HepG2 (cell line): ENCODE measurements at regions not wholly inside any gene's neighbourhood (a gene's known extent, or its start where the extent isn't known, plus 50 kb on each side); places are given as distances from the start of the nearest gene placed in this dataset.

Source experiments
- ATAC-seq: fragments of 200-7000 bp; cut with Tn5 transposase; 3 replicates; pipeline ENCODE4 v1.9.1; 2020; ENCODE audit warnings: mild to moderate bottlenecking, moderate library complexity
- BruUV-seq: library from RNA; stranded (reverse); fragments of 400-500 nt; replicated peaks from 2 replicates; lab custom pipeline; 2021; lab: Mats Ljungman, UMichigan
- CTCF ChIA-PET: fragments of 300-600 bp; formaldehyde crosslinking; extraction: SDS; loops from one replicate; lab custom pipeline; 2021; ENCODE audit warnings: low total read pairs, inconsistent platforms, low intra/inter-chr PET ratio; lab: Yijun Ruan, JAX
- POLR2A ChIA-PET: fragments of 350-600 bp; sonication (Branson Sonifier 250); formaldehyde crosslinking; loops from one replicate; lab custom pipeline; 2020; ENCODE audit warnings: antibody characterized with exemption, inconsistent platforms; lab: Yijun Ruan, JAX
- DNase-seq: peaks from one replicate; pipeline ENCODE4 v3.0.0-alpha.2; 2015; ENCODE audit warnings: low spot score
- FAIRE-seq: peaks from 3 replicates; lab custom pipeline; 2011; peaks lifted over from hg19 to GRCh38; lab: Jason Lieb, UNC
- H2AFZ ChIP-seq: one replicate; pipeline ENCODE4 v1.6.1; 2011; ENCODE audit warnings: low read length, inconsistent platforms
- H3K27ac ChIP-seq: fragments of 300-600 bp; 3 replicates; pipeline ENCODE4 v1.8.0; 2011; ENCODE audit warnings: mixed run types, mild to moderate bottlenecking, mixed read lengths, low read length, inconsistent platforms; ENCODE audit not compliant: insufficient read depth; ENCODE audit errors: extremely low read length
- H3K27me3 ChIP-seq, 2 experiments: fragments of 200-600 bp in 1 of 2; 2 replicates in 1 of 2; 3 replicates in 1 of 2; pipeline versions ENCODE4 v1.6.0 to v1.8.0; 2011; ENCODE audit warnings: low read length in 2 of 2, mild to moderate bottlenecking in 2 of 2, moderate library complexity in 2 of 2, inconsistent platforms in 1 of 2; ENCODE audit not compliant: insufficient read depth in 2 of 2, control insufficient read depth in 1 of 2
- H3K36me3 ChIP-seq, 2 experiments: fragments of 200-600 bp in 1 of 2; replicated peaks in 1 of 2; 2 replicates in 1 of 2; 3 replicates in 1 of 2; pipeline versions ENCODE4 v1.5.1 to v1.8.0; 2011; ENCODE audit warnings: low read length in 2 of 2, inconsistent platforms in 1 of 2; ENCODE audit not compliant: insufficient read depth in 2 of 2, control insufficient read depth in 1 of 2
- H3K4me1 ChIP-seq: 2 replicates; pipeline ENCODE4 v1.5.1; 2012; ENCODE audit warnings: low read length, inconsistent platforms; ENCODE audit not compliant: insufficient read depth
- H3K4me2 ChIP-seq: 2 replicates; pipeline ENCODE4 v1.6.0; 2011; ENCODE audit warnings: low read depth, low read length, inconsistent platforms
- H3K4me3 ChIP-seq, 3 experiments: fragments of 200-600 bp in 1 of 3; sonication (generic), shearing (Covaris generic) in 1 of 3; replicated peaks in 1 of 3; 2 replicates each; pipeline ENCODE4 v1.5.1; 2011 to 2016; ENCODE audit warnings: low read length in 3 of 3, inconsistent platforms in 2 of 3, low read depth in 2 of 3, mild to moderate bottlenecking in 2 of 3, control low read depth in 1 of 3, mixed read lengths in 1 of 3; ENCODE audit not compliant: insufficient read depth in 1 of 3
- H3K79me2 ChIP-seq: one replicate; pipeline ENCODE4 v1.6.1; 2011; ENCODE audit warnings: low read length, inconsistent platforms; ENCODE audit not compliant: insufficient read depth
- H3K9ac ChIP-seq: 2 replicates; pipeline ENCODE4 v1.6.0; 2011; ENCODE audit warnings: mild to moderate bottlenecking, low read depth, low read length, inconsistent platforms; ENCODE audit not compliant: insufficient read depth
- H3K9me3 ChIP-seq: 2 replicates; pipeline ENCODE4 v1.5.1; 2012; ENCODE audit warnings: mild to moderate bottlenecking, low read length
- H4K20me1 ChIP-seq: 2 replicates; pipeline ENCODE4 v1.6.0; 2011; ENCODE audit warnings: inconsistent platforms, mild to moderate bottlenecking, low read length, moderate library complexity; ENCODE audit not compliant: insufficient read depth
- ARID4A ChIP-seq: sonication (generic); formaldehyde crosslinking; IDR thresholded peaks from 2 replicates; pipeline ENCODE4 v1.5.0; 2020; ENCODE audit warnings: mild to moderate bottlenecking, missing genetic modification reagents, borderline replicate concordance
- CHCHD3 ChIP-seq: sonication (generic); formaldehyde crosslinking; IDR thresholded peaks from 2 replicates; pipeline ENCODE4 v1.8.0; 2022; ENCODE audit warnings: mild to moderate bottlenecking, missing genetic modification reagents, moderate library complexity
- KLF13 ChIP-seq: sonication (generic); formaldehyde crosslinking; IDR thresholded peaks from 2 replicates; pipeline ENCODE4 v1.4.0; 2020; ENCODE audit warnings: mild to moderate bottlenecking, missing genetic modification reagents
- PCBP2 ChIP-seq: fragments of 200-400 bp; formaldehyde crosslinking; optimal IDR thresholded peaks from 2 replicates; pipeline ENCODE3; 2018; ENCODE audit warnings: low read length, low read depth; ENCODE audit not compliant: poor library complexity, severe bottlenecking
- XBP1 ChIP-seq: sonication (generic); formaldehyde crosslinking; IDR thresholded peaks from 2 replicates; pipeline ENCODE4 v1.5.0; 2020; ENCODE audit warnings: missing genetic modification reagents
- ZBTB37 ChIP-seq: sonication (generic); formaldehyde crosslinking; IDR thresholded peaks from 2 replicates; pipeline ENCODE4 v1.4.0; 2020; ENCODE audit warnings: mild to moderate bottlenecking, missing genetic modification reagents
- ZBTB8A ChIP-seq: sonication (generic); formaldehyde crosslinking; IDR thresholded peaks from 2 replicates; pipeline ENCODE4 v1.4.0; 2020; ENCODE audit warnings: mild to moderate bottlenecking, low read depth, missing genetic modification reagents, borderline replicate concordance
- ZNF615 ChIP-seq: sonication (generic); formaldehyde crosslinking; IDR thresholded peaks from 2 replicates; pipeline ENCODE4 v1.5.0; 2020; ENCODE audit warnings: mild to moderate bottlenecking, missing genetic modification reagents, borderline replicate concordance
- ZNF747 ChIP-seq: sonication (generic); formaldehyde crosslinking; IDR thresholded peaks from 2 replicates; pipeline ENCODE4 v1.8.1; 2023; ENCODE audit warnings: missing genetic modification reagents, mild to moderate bottlenecking, borderline replicate concordance
- ZNF75D ChIP-seq: sonication (generic); formaldehyde crosslinking; IDR thresholded peaks from 2 replicates; pipeline ENCODE4 v1.8.1; 2023; ENCODE audit warnings: missing genetic modification reagents, mild to moderate bottlenecking, borderline replicate concordance
- WGBS: methylation state at CpG from one replicate; pipeline ENCODE4 v1.1.6; 2017; ENCODE audit warnings: low lambda C conversion rate; 5-methylcytosine and 5-hydroxymethylcytosine counted together
- in situ Hi-C: cut with HindIII; loops from 2 replicates; pipeline ENCODE4 v1.10.0; 2017; ENCODE audit warnings: low pct_unique_long_range_greater_than_20kb; ENCODE audit not compliant: extremely low pct_ligation_motif_present
- intact Hi-C: fragments of 100-400 bp; cut with micrococcal nuclease; formaldehyde crosslinking; loops from one replicate; pipeline ENCODE4 v1.10.0; 2022; ENCODE audit not compliant: unreplicated experiment
- TF ChIP-seq, protein P1 (sequence below): IDR thresholded peaks from 2 replicates; pipeline ENCODE4 v1.6.1; 2016; ENCODE audit warnings: low read depth
- TF ChIP-seq, protein P2 (sequence below): sonication (generic); formaldehyde crosslinking; conservative IDR thresholded peaks from 2 replicates; pipeline ENCODE4 v1.8.1; 2023; ENCODE audit warnings: missing genetic modification reagents

DNA sequence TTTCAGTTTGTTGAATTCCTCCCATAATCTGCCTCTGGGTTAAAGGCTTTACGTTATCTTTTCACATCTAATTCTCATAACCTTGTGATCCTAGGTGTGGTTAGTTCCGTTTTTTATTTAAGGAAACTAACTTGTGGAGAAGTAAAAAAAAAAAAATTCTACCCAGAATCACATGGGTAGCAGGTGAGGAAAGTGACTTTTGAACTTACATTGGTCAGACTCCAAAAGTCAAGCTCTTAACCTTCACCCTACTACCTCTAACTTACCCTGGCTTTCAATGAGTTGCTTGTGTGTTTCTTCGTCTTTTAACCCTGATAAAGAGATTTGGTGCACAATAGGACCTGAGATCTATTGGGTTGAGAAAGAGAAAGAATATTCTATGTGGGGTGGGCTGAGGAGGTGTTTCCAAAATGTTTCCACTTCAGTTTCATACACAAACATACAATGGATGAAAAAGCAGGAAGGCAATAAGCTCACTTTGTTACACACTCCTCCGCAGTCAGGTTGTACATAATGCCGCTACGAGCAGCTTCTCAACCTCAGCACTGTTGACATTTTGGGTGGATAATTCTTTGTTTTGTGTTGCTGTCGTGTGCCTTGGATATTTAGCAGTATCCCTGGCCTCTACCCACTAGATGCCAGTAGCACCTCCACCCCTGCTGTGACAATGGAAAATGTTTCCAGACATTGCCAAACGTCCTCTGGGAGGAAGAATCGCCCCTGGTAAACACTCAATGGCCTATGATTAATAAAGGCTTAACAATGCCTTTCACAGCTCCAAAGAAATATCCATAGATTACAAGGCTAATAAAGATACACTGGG, 193.0 kb upstream of the ZNF217 start (continued):
- TF ChIP-seq CHCHD3 (CRISPR knock-in tag), result no peak
- TF ChIP-seq ZBTB37 (CRISPR knock-in tag), result no peak
- no peak for TF ChIP-seq XBP1 (CRISPR knock-in tag)
- TF ChIP-seq ZBTB8A (CRISPR knock-in tag), result 0 out of 2 replicates have a peak, but pooled peaks have one; percentile 50
- TF ChIP-seq PCBP2, result no peak
- TF ChIP-seq ZNF747 (CRISPR knock-in tag), result 0 out of 2 replicates have a peak, but pooled peaks have one; percentile 52
- TF ChIP-seq, protein P1, sequence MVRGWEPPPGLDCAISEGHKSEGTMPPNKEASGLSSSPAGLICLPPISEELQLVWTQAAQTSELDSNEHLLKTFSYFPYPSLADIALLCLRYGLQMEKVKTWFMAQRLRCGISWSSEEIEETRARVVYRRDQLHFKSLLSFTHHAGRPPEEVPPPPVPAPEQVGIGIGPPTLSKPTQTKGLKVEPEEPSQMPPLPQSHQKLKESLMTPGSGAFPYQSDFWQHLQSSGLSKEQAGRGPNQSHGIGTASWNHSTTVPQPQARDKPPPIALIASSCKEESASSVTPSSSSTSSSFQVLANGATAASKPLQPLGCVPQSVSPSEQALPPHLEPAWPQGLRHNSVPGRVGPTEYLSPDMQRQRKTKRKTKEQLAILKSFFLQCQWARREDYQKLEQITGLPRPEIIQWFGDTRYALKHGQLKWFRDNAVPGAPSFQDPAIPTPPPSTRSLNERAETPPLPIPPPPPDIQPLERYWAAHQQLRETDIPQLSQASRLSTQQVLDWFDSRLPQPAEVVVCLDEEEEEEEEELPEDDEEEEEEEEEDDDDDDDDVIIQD (CRISPR knock-in tag), result peak; percentile 58; the same call in 1 of the 2 replicates

- DNase-seq (no peak), ATAC-seq (no peak; the same call in 2 of the 3 replicates), FAIRE-seq (no peak)
- Histone ChIP-seq H3K9ac (peak overlapping the region; percentile 60), H3K4me1 (peaks cover 65% of the 10 kb centered on the region), H2AFZ (peak overlapping the region; percentile 7), H3K79me2 (no peaks in the 10 kb centered on the region), H3K27me3 (no peaks in the 10 kb centered on the region), H4K20me1 (no peaks in the 10 kb centered on the region), H3K27ac (peak overlapping the region; percentile 72), H3K4me3 (peak overlapping the region in 1 of 3 experiments; percentile 26; a peak in 1 of 6 replicates), H3K36me3 (no peaks in the 10 kb centered on the region), H3K4me2 (peak overlapping the region; percentile 72), H3K9me3 (no peaks in the 10 kb centered on the region)
- intact Hi-C loops (loop anchor here (5.0 kb wide), 3 partner anchors 49 to 131 kb away; no protein-coding TSS in a partner anchor), in situ Hi-C loops (no loop called here)
- CTCF ChIA-PET, result no interaction called here
- WGBS, result 24% methylated on average over 3 of the region's 3 CpGs
- BruUV-seq, result no TSS peak
- POLR2A ChIA-PET, result interaction anchor here (0.5 to 4.2 kb wide), 20 partner anchors 8 to 206 kb away, joined by 3 to 58 read pairs (median 4); partner anchors contain the start of gene ZNF217
- no peak for TF ChIP-seq ZNF75D (CRISPR knock-in tag)
- TF ChIP-seq ZNF615 (CRISPR knock-in tag), result no peak
- TF ChIP-seq, protein P2, sequence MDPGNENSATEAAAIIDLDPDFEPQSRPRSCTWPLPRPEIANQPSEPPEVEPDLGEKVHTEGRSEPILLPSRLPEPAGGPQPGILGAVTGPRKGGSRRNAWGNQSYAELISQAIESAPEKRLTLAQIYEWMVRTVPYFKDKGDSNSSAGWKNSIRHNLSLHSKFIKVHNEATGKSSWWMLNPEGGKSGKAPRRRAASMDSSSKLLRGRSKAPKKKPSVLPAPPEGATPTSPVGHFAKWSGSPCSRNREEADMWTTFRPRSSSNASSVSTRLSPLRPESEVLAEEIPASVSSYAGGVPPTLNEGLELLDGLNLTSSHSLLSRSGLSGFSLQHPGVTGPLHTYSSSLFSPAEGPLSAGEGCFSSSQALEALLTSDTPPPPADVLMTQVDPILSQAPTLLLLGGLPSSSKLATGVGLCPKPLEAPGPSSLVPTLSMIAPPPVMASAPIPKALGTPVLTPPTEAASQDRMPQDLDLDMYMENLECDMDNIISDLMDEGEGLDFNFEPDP (CRISPR knock-in tag), result 0 out of 2 replicates have a peak, but pooled peaks have one; percentile 79
- TF ChIP-seq KLF13, result no peak
- TF ChIP-seq ARID4A, result 0 out of 2 replicates have a peak, but pooled peaks have one; percentile 0
These were observed 192.4 kb upstream of the ZNF217 start for GRCh38 chr20:53786071-53786444.
